Small intestine (tissue), 7 donors: ENCODE measurements at regions not wholly inside any gene's neighbourhood (a gene's known extent, or its start where the extent isn't known, plus 50 kb on each side); places are given as distances from the start of the nearest gene placed in this dataset.

Experiments used
- DNase-seq, 2 donors: peaks; one replicate each; pipeline versions ENCODE4 v3.0.0 to v3.0.0-alpha.2; 2013
- FAIRE-seq: peaks from 2 replicates; lab custom pipeline; 2012; peaks lifted over from hg19 to GRCh38; lab: Jason Lieb, UNC
- H3K27ac ChIP-seq, 3 donors: one replicate each; pipeline ENCODE4 v1.5.1; 2013; ENCODE audit warnings: low read length in 2 of 3, mild to moderate bottlenecking in 2 of 3, control low read depth in 1 of 3, inconsistent platforms in 1 of 3, low read depth in 1 of 3, moderate library complexity in 1 of 3
- H3K27me3 ChIP-seq, 3 donors: one replicate each; pipeline ENCODE4 v1.6.1; 2013; ENCODE audit warnings: low read length in 3 of 3, inconsistent platforms in 1 of 3; ENCODE audit not compliant: control insufficient read depth in 3 of 3, insufficient read depth in 3 of 3
- H3K36me3 ChIP-seq, 3 donors: one replicate each; pipeline ENCODE4 v1.6.1; 2013; ENCODE audit warnings: low read length in 3 of 3, inconsistent platforms in 1 of 3, low read depth in 1 of 3, mild to moderate bottlenecking in 1 of 3, moderate library complexity in 1 of 3; ENCODE audit not compliant: control insufficient read depth in 3 of 3, insufficient read depth in 2 of 3
- H3K4me1 ChIP-seq, 3 donors: one replicate each; pipeline ENCODE4 v1.6.1; 2013; ENCODE audit warnings: low read length in 2 of 3, inconsistent platforms in 1 of 3, low read depth in 1 of 3, mild to moderate bottlenecking in 1 of 3, moderate library complexity in 1 of 3; ENCODE audit not compliant: control insufficient read depth in 3 of 3, insufficient read depth in 2 of 3
- H3K4me3 ChIP-seq, 3 donors: one replicate each; pipeline ENCODE4 v1.5.1; 2013; ENCODE audit warnings: low read length in 3 of 3, control low read depth in 1 of 3, inconsistent platforms in 1 of 3, low read depth in 1 of 3, mild to moderate bottlenecking in 1 of 3, moderate library complexity in 1 of 3
- H3K9me3 ChIP-seq, 2 donors: one replicate each; pipeline ENCODE4 v1.6.1; 2013; ENCODE audit warnings: low read depth in 1 of 2, low read length in 1 of 2; ENCODE audit not compliant: control insufficient read depth in 2 of 2, insufficient read depth in 1 of 2
- WGBS, 3 donors: extraction: QIAGEN DNeasy Blood & Tissue Kit; methylation state at CpG; one replicate each; pipeline ENCODE4 v1.1.7; 2013; 5-methylcytosine and 5-hydroxymethylcytosine counted together
- donor health status: healthy with polysubstance abuse.
- donor health status: control.
- donor health status: control.
- donor health status: Bipolar disorder and iron deficiency.
- donor health status: healthy.

DNA sequence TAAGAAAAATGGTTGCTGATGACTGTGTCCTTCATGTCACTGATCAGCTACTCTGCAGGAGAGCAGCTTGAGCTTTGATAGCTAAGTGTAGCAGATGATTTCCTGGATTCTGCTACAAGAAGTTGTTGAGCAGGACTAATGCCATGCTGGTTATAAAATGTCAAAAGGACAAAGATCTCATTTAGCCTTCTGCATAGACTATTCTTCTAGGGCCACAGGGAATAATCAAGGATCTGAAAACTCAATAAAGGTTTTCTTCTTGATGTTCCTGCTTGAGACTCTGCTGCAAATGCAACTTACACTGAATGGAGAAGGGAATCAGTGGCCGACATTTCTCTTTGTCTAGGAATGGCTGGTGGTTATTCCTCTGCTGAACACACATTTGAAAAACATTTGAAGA is 360.3 kb upstream of the PTCHD4 start:
- Histone ChIP-seq H3K36me3 (no peaks in the 10 kb centered on the region), H3K27me3 (no peaks in the 10 kb centered on the region), H3K27ac (no peak overlapping the region), H3K9me3 (no peaks in the 10 kb centered on the region), H3K4me3 (no peak overlapping the region), H3K4me1 (no peaks in the 10 kb centered on the region)
- DNase-seq (no peak), FAIRE-seq (no peak)
- 84 to 91% (median 90%) methylated on average over 1 of the region's 1 CpG for WGBS, 3 donors

DNA sequence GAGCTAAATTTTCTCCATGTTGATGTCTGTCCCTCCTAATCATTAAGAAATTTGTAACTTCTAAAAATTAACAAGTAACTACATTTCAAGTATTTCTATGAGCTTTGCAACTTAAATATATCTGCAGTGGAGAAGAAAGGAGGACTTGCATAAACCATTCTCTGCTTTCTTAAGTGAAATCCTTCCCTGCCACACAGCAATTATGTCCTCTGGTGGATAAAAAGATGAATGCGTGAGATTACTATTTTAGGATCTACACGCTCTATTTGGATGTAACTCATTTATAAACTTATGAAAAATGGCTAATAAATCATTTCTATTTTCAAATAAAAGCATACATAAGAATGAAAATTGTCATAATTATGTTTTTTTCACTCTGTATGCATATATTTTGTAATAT is 338.0 kb upstream of the PTCHD4 start:
- Histone ChIP-seq H3K9me3 (no peaks in the 10 kb centered on the region), H3K27me3 (no peaks in the 10 kb centered on the region), H3K4me1 (no peaks in the 10 kb centered on the region), H3K4me3 (no peak overlapping the region), H3K36me3 (no peaks in the 10 kb centered on the region), H3K27ac (no peak overlapping the region)
- FAIRE-seq (no peak), DNase-seq (no peak)
- 90 to 94% (median 93%) methylated on average over 2 of the region's 2 CpGs for WGBS, 3 donors

DNA sequence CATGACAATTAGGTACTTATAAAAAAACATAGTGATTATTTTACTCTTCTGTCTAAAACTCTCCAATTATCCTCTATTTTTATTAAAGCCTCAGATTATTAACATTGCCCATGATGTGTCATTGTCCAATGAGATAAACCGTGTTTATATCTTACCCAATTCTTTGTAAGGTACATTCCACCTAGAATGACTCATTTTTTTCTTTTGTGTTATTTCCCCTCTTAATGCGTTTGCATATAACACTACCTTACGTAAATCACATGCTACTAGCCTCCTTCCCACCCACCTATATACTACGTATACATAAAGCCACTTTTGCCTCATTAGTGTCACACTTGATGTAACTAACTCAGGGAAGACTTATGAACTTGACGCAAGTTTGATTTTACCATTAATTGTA is 336.3 kb upstream of the PTCHD4 start:
- DNase-seq, result no peak
- no peaks in the 10 kb centered on the region for H3K9me3 ChIP-seq
- H3K4me3 ChIP-seq, result no peak overlapping the region
- H3K27ac ChIP-seq, result no peak overlapping the region
- no peaks in the 10 kb centered on the region for H3K36me3 ChIP-seq
- no peaks in the 10 kb centered on the region for H3K27me3 ChIP-seq
- no peaks in the 10 kb centered on the region for H3K4me1 ChIP-seq
- FAIRE-seq, result no peak
- 90 to 93% (median 91%) methylated on average over 5 of the region's 5 CpGs for WGBS, 3 donors

DNA sequence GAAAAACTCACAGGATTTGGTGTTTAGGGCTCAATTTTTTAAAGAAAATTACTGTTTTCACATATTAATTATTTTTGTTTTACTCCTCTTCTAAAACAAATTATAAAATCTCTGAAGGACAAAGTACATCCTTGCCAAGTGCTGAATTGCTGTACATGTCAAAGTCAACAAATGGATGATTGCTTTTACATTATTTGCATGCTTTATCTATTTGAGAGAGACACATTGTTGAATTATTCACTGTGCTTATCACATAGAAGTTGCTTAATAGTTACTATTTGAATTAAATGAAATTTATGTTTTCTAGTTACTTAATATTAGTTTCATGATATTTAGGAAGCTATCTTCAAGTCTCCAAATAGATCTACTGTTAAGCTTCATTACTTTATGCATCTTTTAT is 318.6 kb upstream of the PTCHD4 start:
- H3K27me3 ChIP-seq, result no peaks in the 10 kb centered on the region
- no peak overlapping the region for H3K27ac ChIP-seq
- no peak for DNase-seq
- no peaks in the 10 kb centered on the region for H3K4me1 ChIP-seq
- no peak overlapping the region for H3K4me3 ChIP-seq
- H3K36me3 ChIP-seq, result no peaks in the 10 kb centered on the region
- no peak for FAIRE-seq
- no peaks in the 10 kb centered on the region for H3K9me3 ChIP-seq

DNA sequence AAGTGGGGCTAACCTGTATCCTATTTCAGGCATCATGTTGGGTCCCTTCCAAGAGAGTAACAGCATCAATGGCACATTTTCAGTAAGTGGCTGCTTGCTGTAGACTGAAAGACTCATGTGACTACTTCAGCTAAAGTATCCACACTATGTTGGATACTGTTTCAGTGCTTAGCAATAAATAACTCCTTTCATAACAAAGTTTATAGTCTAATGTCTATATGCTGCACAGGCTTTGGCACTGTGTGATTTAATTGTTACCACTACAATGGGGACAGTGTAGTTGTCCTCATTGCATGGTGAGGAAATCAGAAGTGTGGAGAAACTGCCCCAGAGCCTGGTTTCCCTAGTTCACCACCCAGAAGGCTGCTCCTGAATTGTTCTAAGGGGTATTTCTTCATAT is 318.0 kb upstream of the PTCHD4 start:
- H3K4me3 ChIP-seq, result no peak overlapping the region
- DNase-seq, result no peak
- FAIRE-seq, result no peak
- H3K27me3 ChIP-seq, result no peaks in the 10 kb centered on the region
- no peaks in the 10 kb centered on the region for H3K4me1 ChIP-seq
- no peak overlapping the region for H3K27ac ChIP-seq
- no peaks in the 10 kb centered on the region for H3K9me3 ChIP-seq
- H3K36me3 ChIP-seq, result no peaks in the 10 kb centered on the region

DNA sequence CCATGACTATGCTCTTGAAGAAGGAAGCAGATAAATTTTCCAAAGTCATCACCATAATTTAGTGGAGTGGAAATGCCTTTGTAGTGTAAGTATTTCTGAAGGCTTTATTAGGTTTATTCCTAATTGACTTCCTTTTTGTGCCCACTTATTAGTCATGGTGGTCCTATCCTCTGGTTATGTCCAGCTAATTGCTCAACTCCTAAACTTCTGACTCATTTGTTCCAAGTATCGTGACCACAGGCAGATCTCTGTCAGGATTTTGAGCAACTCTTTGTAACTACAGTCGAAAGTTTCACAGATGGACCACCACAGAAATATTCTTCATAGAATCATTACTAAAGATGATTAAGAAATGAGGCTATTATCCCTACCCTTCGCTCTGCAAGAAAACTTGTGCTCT is 315.6 kb upstream of the PTCHD4 start:
- peaks cover 0 to 4% of the 10 kb centered on the region in 2 donors for H3K9me3 ChIP-seq
- H3K4me3 ChIP-seq, result no peak overlapping the region
- DNase-seq, result no peak
- no peak for FAIRE-seq
- H3K36me3 ChIP-seq, result no peaks in the 10 kb centered on the region
- no peak overlapping the region for H3K27ac ChIP-seq
- no peaks in the 10 kb centered on the region for H3K27me3 ChIP-seq
- no peaks in the 10 kb centered on the region for H3K4me1 ChIP-seq
- WGBS, 3 donors, result 66 to 76% (median 71%) methylated on average over 3 of the region's 3 CpGs

DNA sequence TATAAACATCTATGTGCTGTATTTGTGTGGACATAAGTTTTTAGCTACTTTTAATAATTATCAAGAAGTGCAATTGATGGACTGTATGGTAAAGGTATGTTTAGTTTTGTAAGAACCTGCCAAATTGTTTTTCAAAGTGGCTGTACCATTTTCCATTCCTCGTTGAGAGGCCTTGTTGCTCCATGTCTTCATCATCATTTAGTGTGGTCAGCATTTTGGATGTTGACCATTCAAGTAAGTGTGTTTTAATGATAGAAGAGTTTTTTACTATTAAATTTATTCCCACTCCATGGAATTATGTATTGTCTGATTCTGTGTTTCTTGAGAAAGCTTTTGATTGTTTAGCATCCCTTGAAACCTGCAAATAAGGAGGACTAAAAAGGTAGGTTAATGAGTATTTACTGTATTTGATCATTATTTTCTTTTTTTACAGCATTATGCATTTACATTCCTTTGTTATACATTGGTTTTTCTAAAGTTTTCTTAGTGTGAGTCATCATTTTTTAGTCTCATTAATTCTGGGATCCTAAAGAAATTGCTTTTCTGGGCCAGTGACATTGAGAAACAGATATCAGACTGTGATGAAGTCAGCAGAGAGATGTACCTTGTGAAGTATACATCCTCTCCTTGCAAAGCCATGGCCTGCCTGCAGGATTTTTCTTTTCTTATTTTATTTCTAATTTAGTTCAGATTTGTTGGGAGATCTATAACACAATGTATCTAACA is 312.8 kb upstream of the PTCHD4 start:
- no peak for FAIRE-seq
- 63 to 80% (median 70%) methylated on average over 1 of the region's 1 CpG for WGBS, 3 donors

DNA sequence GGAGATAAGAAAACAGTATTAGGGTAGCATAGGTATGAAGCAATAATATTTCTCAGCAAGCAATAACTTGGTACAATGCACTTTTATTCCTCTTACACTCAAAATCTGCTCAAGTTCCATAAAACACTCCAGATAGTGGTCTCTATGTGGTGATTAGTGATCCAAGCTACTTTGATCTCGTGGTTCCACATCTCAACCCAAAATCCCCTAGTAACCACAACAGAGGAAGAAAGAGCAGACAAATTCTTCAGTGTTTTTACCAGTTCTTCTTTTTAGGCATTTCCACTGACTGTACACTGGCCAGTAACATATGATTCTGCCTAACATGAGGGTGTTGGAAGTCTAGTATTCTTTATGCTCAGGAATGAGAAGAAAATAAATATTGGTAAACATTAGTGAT is 309.0 kb upstream of the PTCHD4 start:
- no peaks in the 10 kb centered on the region for H3K27me3 ChIP-seq
- no peak overlapping the region for H3K4me3 ChIP-seq
- no peaks in the 10 kb centered on the region for H3K4me1 ChIP-seq
- DNase-seq, result no peak
- H3K27ac ChIP-seq, result no peak overlapping the region
- H3K36me3 ChIP-seq, result no peaks in the 10 kb centered on the region
- 13 to 49% (median 20%) methylated on average over 1 of the region's 1 CpG for WGBS, 3 donors
- FAIRE-seq, result no peak
- H3K9me3 ChIP-seq, result peaks cover 0 to 4% of the 10 kb centered on the region in 2 donors

More for the DNA sequence above, 312.8 kb upstream of the PTCHD4 start:
- Histone ChIP-seq H3K36me3 (no peaks in the 10 kb centered on the region), H3K4me3 (no peak overlapping the region), H3K27me3 (no peaks in the 10 kb centered on the region), H3K4me1 (no peaks in the 10 kb centered on the region), H3K27ac (no peak overlapping the region), H3K9me3 (peaks cover 0 to 4% of the 10 kb centered on the region in 2 donors)
- no peak for DNase-seq

DNA sequence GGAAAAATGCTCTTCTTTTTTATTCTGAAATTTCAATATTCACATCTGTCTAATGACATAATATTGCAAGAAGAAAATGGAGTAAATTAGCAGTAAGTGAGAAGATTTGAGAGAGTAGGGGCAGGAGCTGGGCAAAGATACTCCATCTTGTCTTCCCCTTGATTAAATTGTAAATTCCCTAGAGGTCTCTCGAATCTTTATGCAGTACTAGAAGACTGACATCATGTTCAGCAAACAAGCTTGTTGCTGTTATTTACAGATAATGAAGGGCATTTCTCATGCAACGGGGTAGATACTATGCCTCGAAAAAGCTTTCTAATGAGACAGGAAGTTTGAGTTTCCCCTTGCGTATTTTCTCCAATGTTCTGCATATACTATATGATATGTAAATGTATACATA is 306.9 kb upstream of the PTCHD4 start:
- DNase-seq, result no peak
- H3K27ac ChIP-seq, result no peak overlapping the region
- no peak overlapping the region for H3K4me3 ChIP-seq
- no peaks in the 10 kb centered on the region for H3K27me3 ChIP-seq
- peaks cover 0 to 4% of the 10 kb centered on the region in 2 donors for H3K9me3 ChIP-seq
- no peaks in the 10 kb centered on the region for H3K36me3 ChIP-seq
- WGBS, 3 donors, result 51 to 67% (median 56%) methylated on average over 4 of the region's 4 CpGs
- FAIRE-seq, result no peak
- H3K4me1 ChIP-seq, result no peaks in the 10 kb centered on the region
